T1000 (cell line): ENCODE measurements at regions not wholly inside any gene's neighbourhood (a gene's known extent, or its start where the extent isn't known, plus 50 kb on each side); places are given as distances from the start of the nearest gene placed in this dataset.
"Not testable (repeated sequence)": the region's sequence is repeated elsewhere in the genome, so short reads cannot be mapped to it uniquely, and the experiment has no call there.

Experiments
- DNase-seq: peaks from one replicate; lab custom pipeline; 2025; ENCODE audit warnings: mixed read lengths; lab: John Stamatoyannopoulos, UW

GRCh38 chr3:61381745-61382392 is 130.6 kb upstream of the FHIT start:
- no peak for DNase-seq

GRCh38 chr3:61387817-61388216 is 136.6 kb upstream of the FHIT start:
- no peak for DNase-seq

GRCh38 chr3:61393480-61393947 is 142.3 kb upstream of the FHIT start:
- DNase-seq: not testable (repeated sequence)

- DNase-seq: no peak
Observed at GRCh38 chr3:61401359-61401758, 150.1 kb upstream of the FHIT start.

GRCh38 chr3:61407397-61407796 is 154.0 kb upstream of the PTPRG start:
- DNase-seq: no peak

- DNase-seq: no peak
Observed at GRCh38 chr3:61409638-61410037, 151.7 kb upstream of the PTPRG start.

GRCh38 chr3:61410358-61410757 is 151.0 kb upstream of the PTPRG start:
- DNase-seq: not testable (repeated sequence)

- DNase-seq: no peak
Observed at GRCh38 chr3:61411009-61411662, 150.2 kb upstream of the PTPRG start.

- DNase-seq: no peak
Observed at GRCh38 chr3:61414456-61414855, 146.9 kb upstream of the PTPRG start.

- no peak for DNase-seq
Observed at GRCh38 chr3:61415201-61415600, 146.2 kb upstream of the PTPRG start.

- DNase-seq: no peak
Observed at GRCh38 chr3:61416618-61417017, 144.8 kb upstream of the PTPRG start.

GRCh38 chr3:61417352-61417751 is 144.0 kb upstream of the PTPRG start:
- peak; percentile 12 for DNase-seq

GRCh38 chr3:61420136-61420759 is 141.1 kb upstream of the PTPRG start:
- no peak for DNase-seq

- no peak for DNase-seq
Observed at GRCh38 chr3:61422945-61423673, 138.3 kb upstream of the PTPRG start.

GRCh38 chr3:61425356-61425755 is 136.0 kb upstream of the PTPRG start:
- DNase-seq: no peak

GRCh38 chr3:61429106-61429505 is 132.3 kb upstream of the PTPRG start:
- no peak for DNase-seq

- DNase-seq: not testable (repeated sequence)
Observed at GRCh38 chr3:61434901-61435300, 126.5 kb upstream of the PTPRG start.

- not testable (repeated sequence) for DNase-seq
Observed at GRCh38 chr3:61435361-61435760, 126.0 kb upstream of the PTPRG start.

GRCh38 chr3:61438253-61439121 is 122.9 kb upstream of the PTPRG start:
- DNase-seq: no peak

GRCh38 chr3:61439122-61439458 is 122.3 kb upstream of the PTPRG start:
- no peak for DNase-seq

GRCh38 chr3:61442696-61443095 is 118.7 kb upstream of the PTPRG start:
- DNase-seq: no peak

- DNase-seq: no peak
Observed at GRCh38 chr3:61443886-61444285, 117.5 kb upstream of the PTPRG start.
